ENCODE measurements at regions not wholly inside any gene's neighbourhood (a gene's known extent, or its start where the extent isn't known, plus 50 kb on each side); places are given as distances from the start of the nearest gene placed in this dataset.

- Histone ChIP-seq H3K9ac (replicated peaks in 1 of 4; ENCODE audit: extremely low read depth in 1 of 4, low read depth in 3 of 4, low read length in 3 of 4) (no peak overlapping the region), H2BK20ac (ENCODE audit: low read length) (no peak overlapping the region), H2BK120ac (replicated peaks; ENCODE audit: low read depth, low read length) (no peak overlapping the region), H3K36me3 (ENCODE audit: control insufficient read depth in 2 of 4, insufficient read depth in 4 of 4, low read length in 3 of 4) (no peaks in the 10 kb centered on the region), H3K4me1 (replicated peaks in 1 of 4; ENCODE audit: control insufficient read depth in 3 of 4, insufficient read depth in 4 of 4, low read length in 3 of 4) (no peaks in the 10 kb centered on the region), H2AFZ (ENCODE audit: low read length) (no peak overlapping the region; the same call in 1 of the 2 replicates), H3K4me3 (ENCODE audit: extremely low read depth in 1 of 4, insufficient read depth in 2 of 4, low read depth in 3 of 4, low read length in 4 of 4) (no peak overlapping the region), H3K27ac (ENCODE audit: low read depth, low read length) (no peak overlapping the region), H2BK12ac (ENCODE audit: low read depth, low read length) (no peak overlapping the region), H2BK5ac (ENCODE audit: low read depth, low read length) (no peak overlapping the region), H3K18ac (ENCODE audit: extremely low read depth, low read length) (no peak overlapping the region), H3K79me1 (ENCODE audit: low read depth, low read length) (no peaks in the 10 kb centered on the region), H3K14ac (ENCODE audit: insufficient read length) (no peak overlapping the region), H3K56ac (replicated peaks; ENCODE audit: insufficient read length, low read depth, low read length) (no peak overlapping the region), H3K27me3 (replicated peaks in 1 of 4; ENCODE audit: control insufficient read depth in 3 of 4, extremely low read depth in 1 of 4, insufficient read depth in 3 of 4, low read length in 3 of 4) (no peaks in the 10 kb centered on the region), H3K9me3 (ENCODE audit: insufficient read depth in 2 of 2, low read depth in 1 of 2, low read length in 1 of 2) (no peaks in the 10 kb centered on the region), H3K23ac (ENCODE audit: insufficient read length) (no peak overlapping the region), H3K4ac (replicated peaks; ENCODE audit: insufficient read length, low read depth, low read length) (no peak overlapping the region), H4K20me1 (replicated peaks in 1 of 2; ENCODE audit: control insufficient read depth in 1 of 2, insufficient read depth in 2 of 2, low read length in 2 of 2) (no peaks in the 10 kb centered on the region), H3K79me2 (ENCODE audit: control insufficient read depth in 1 of 2, insufficient read depth in 2 of 2, low read length in 2 of 2) (no peaks in the 10 kb centered on the region), H2BK15ac (ENCODE audit: low read length) (no peak overlapping the region), H3K4me2 (ENCODE audit: insufficient read depth in 1 of 2, low read depth in 2 of 2, low read length in 2 of 2) (no peak overlapping the region), H2AK5ac (ENCODE audit: low read depth, low read length) (no peak overlapping the region), H4K8ac (ENCODE audit: extremely low read depth, insufficient read depth, low read length) (no peak overlapping the region), H4K91ac (replicated peaks; ENCODE audit: insufficient read length, low read length) (no peak overlapping the region), H3K23me2 (ENCODE audit: low read depth, low read length) (no peaks in the 10 kb centered on the region), H4K5ac (ENCODE audit: insufficient read length, low read depth, low read length) (no peak overlapping the region)
- DNase-seq (ENCODE audit: low read depth in 1 of 2, low spot score in 2 of 2) = no peak
- WGBS, 2 experiments (ENCODE audit: extremely low coverage in 1 of 2, insufficient coverage in 1 of 2, insufficient read length in 1 of 2, insufficient replicate concordance in 2 of 2, low coverage in 1 of 2, low lambda C conversion rate in 2 of 2, missing lambda C conversion rate in 1 of 2) = 89% methylated on average over 3 of the region's 3 CpGs; no CpG with 5 or more reads in 1 of the 2 experiments
- POLR2A ChIA-PET (ENCODE audit: partially characterized antibody) = no interaction called here
- CTCF ChIA-PET (ENCODE audit: partially characterized antibody) = interaction anchor here (0.7 to 2.1 kb wide), 3 partner anchors 37 to 264 kb away, joined by 3 to 4 read pairs (median 3); no protein-coding TSS in a partner anchor
- FAIRE-seq = no peak
- TF ChIP-seq RXRA (IDR thresholded peaks at IDR 0.05; ENCODE audit: insufficient read depth, low read depth, low read length) (no peak), HDAC2 (IDR thresholded peaks at IDR 0.05; ENCODE audit: borderline replicate concordance in 1 of 2, low read depth in 2 of 2, low read length in 2 of 2) (no peak), BRCA1 (IDR thresholded peaks at IDR 0.05; ENCODE audit: low read depth, low read length) (no peak), NRF1 (IDR thresholded peaks at IDR 0.05; ENCODE audit: low read depth, low read length) (no peak), SP1 (IDR thresholded peaks at IDR 0.05; ENCODE audit: low read depth, low read length) (no peak), KDM1A (IDR thresholded peaks at IDR 0.05; ENCODE audit: borderline replicate concordance, low read length) (no peak), CHD1 (IDR thresholded peaks at IDR 0.05; ENCODE audit: low read depth, low read length) (no peak), CBX5 (IDR thresholded peaks at IDR 0.05; ENCODE audit: low read depth, low read length) (no peak), CHD2 (IDR thresholded peaks at IDR 0.05; ENCODE audit: low read length) (no peak), TBP (IDR thresholded peaks at IDR 0.05; ENCODE audit: low read depth, low read length) (no peak), SP4 (IDR thresholded peaks at IDR 0.05; ENCODE audit: low read length) (no peak), SIN3A (conservative IDR thresholded peaks at IDR 0.05 in 1 of 2, IDR thresholded peaks at IDR 0.05 in 1 of 2; ENCODE audit: low read depth in 1 of 2, low read length in 2 of 2) (no peak), CTBP2 (IDR thresholded peaks at IDR 0.05; ENCODE audit: borderline replicate concordance, insufficient read depth, insufficient read length, low read length) (no peak), CEBPB (IDR thresholded peaks at IDR 0.05; ENCODE audit: low read depth, low read length) (no peak), POLR2A (IDR thresholded peaks at IDR 0.05; ENCODE audit: control extremely low read depth in 1 of 2, low read depth in 2 of 2, low read length in 2 of 2) (no peak), CREB1 (IDR thresholded peaks at IDR 0.05) (no peak)
These were observed 428.8 kb downstream of the SH2D4B start for GRCh38 chr10:80966326-80966986.
